ENCODE measurements at regions not wholly inside any gene's neighbourhood (a gene's known extent, or its start where the extent isn't known, plus 50 kb on each side); places are given as distances from the start of the nearest gene placed in this dataset.

DNA sequence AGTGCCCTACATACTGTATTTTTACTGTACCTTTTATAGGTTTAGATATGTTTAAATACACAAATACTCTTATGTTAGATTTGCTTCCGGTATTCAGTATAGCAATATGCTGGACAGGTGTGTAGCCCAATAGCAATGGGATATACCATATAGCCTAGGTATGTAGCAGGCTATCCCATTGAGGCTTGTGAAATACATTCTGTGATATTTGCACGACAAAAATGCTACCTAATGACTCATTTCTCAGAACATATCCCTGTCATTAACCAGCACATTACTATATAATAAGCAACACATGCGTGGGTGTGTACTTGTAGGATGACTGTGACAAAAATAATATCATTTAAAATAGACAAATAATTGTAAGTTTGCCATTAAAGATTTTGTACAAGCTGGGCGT, 208.8 kb downstream of the MRPS30 start:
- in situ Hi-C loops (cut with HindIII; ENCODE audit: low sequenced_read_pairs): no loop called here

DNA sequence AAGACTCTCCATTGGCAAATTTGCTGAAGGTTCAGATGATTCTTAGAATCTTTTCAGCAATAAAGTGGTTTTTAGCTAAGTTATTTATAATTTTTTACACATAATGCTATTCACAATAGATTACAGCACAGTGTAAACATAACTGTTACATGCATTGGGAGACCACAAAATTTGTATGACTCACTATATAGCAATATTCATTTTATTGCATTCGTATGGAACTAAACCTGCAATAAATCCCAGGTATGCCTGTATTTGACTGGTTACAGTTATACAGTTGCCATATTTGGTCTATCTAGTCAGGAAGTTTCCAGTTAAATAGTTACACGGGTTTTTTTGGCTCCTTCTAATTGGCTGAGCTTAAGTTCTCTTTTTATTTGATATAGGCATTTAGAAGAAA, 220.8 kb downstream of the MRPS30 start:
- no peak overlapping the region for H3K4me3 ChIP-seq (ENCODE audit: low read depth, low read length)
- in situ Hi-C loops (cut with HindIII; ENCODE audit: low sequenced_read_pairs): no loop called here
- TF ChIP-seq CTCF (IDR thresholded peaks at IDR 0.05; ENCODE audit: low read depth, low read length): no peak
- no peak for DNase-seq (ENCODE audit: low read depth, low spot score)

More for the DNA sequence above, 208.8 kb downstream of the MRPS30 start:
- H3K4me3 ChIP-seq (ENCODE audit: low read depth, low read length): no peak overlapping the region
- TF ChIP-seq CTCF (IDR thresholded peaks at IDR 0.05; ENCODE audit: low read depth, low read length): no peak
- DNase-seq (ENCODE audit: low read depth, low spot score): no peak

DNA sequence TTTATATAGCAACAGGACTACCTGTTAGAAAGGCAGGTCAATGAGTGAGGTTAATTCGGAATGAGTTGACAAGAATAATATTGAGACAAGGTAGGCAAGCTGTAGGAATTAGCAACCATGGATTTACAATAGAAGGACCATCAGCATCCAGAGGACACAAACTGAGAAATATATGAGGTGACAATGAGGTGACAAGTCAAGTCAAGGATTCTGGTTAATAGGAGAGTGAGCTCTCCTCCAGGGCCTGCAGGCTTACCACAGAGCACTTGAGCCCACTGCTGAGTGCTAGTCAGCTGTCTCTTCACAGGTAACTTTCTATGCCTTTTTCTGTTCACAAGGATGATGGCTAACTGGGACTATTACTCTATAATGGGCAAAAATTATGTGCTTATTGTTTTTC, 227.2 kb downstream of the MRPS30 start:
- no peak for TF ChIP-seq CTCF (IDR thresholded peaks at IDR 0.05; ENCODE audit: low read depth, low read length)
- in situ Hi-C loops (cut with HindIII; ENCODE audit: low sequenced_read_pairs): no loop called here
- no peak overlapping the region for H3K4me3 ChIP-seq (ENCODE audit: low read depth, low read length)
- no peak for DNase-seq (ENCODE audit: low read depth, low spot score)

DNA sequence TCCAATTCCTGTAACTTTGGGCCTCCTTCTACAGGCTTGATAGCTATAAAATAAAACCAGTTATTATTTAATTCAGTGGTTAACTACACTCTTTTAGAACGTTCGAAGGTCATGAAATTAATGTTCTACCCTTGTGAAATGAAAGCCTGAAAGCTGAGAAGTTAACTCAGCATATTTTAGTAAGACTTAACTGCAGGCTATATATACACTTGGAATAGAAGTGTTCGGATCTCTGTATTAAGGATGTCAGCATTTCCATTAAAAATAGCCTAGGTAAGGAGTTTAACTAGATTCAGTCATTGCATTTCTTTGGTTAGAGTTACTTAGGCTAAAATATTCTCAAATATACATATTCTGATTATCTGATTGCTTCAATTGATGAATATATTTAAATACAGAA, 229.2 kb downstream of the MRPS30 start:
- no peak for TF ChIP-seq CTCF (IDR thresholded peaks at IDR 0.05; ENCODE audit: low read depth, low read length)
- in situ Hi-C loops (cut with HindIII; ENCODE audit: low sequenced_read_pairs): no loop called here
- DNase-seq (ENCODE audit: low read depth, low spot score): no peak
- no peak overlapping the region for H3K4me3 ChIP-seq (ENCODE audit: low read depth, low read length)

DNA sequence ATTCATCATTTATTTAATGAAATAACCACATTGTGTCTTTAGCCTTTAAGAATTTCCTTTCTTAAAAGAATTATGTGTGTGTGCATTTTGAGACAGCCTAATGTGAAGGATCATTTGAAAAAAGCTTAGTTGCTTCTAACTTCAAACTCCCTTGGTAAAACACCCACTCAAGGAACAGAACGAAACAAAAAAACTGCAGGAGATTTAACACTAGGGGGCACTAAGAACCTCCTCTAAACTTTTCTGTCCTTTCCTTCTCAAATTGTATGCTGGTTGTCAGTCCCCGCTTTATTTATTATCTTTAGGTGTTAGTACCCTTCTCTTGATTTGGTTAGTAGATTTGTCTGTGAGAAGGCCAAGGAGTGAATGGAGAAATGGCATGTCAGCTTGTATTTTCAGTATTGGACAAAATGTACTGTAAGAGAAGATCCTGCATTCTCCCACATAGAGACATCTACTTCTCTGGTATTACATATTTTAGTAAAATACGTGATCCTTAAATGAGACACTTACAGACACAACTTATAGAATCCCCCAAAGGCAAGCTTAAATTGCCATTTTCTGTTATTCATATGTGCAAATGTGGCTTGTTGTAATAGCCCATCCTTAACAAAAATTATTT, 229.7 kb downstream of the MRPS30 start:
- in situ Hi-C loops (cut with HindIII; ENCODE audit: low sequenced_read_pairs): no loop called here
- TF ChIP-seq CTCF (IDR thresholded peaks at IDR 0.05; ENCODE audit: low read depth, low read length): peak; percentile 59
- peak; percentile 40 for DNase-seq (ENCODE audit: low read depth, low spot score)
- no peak overlapping the region for H3K4me3 ChIP-seq (ENCODE audit: low read depth, low read length)

- in situ Hi-C loops (cut with HindIII; ENCODE audit: low sequenced_read_pairs): no loop called here
- TF ChIP-seq CTCF (IDR thresholded peaks at IDR 0.05; ENCODE audit: low read depth, low read length): no peak
- no peak overlapping the region for H3K4me3 ChIP-seq (ENCODE audit: low read depth, low read length)
- DNase-seq (ENCODE audit: low read depth, low spot score): no peak
Observed at GRCh38 chr5:45042283-45042682, 233.5 kb downstream of the MRPS30 start.

GRCh38 chr5:45057564-45057963, 248.8 kb downstream of the MRPS30 start:
- TF ChIP-seq CTCF (IDR thresholded peaks at IDR 0.05; ENCODE audit: low read depth, low read length): no peak
- no peak for DNase-seq (ENCODE audit: low read depth, low spot score)
- H3K4me3 ChIP-seq (ENCODE audit: low read depth, low read length): no peak overlapping the region
- in situ Hi-C loops (cut with HindIII; ENCODE audit: low sequenced_read_pairs): no loop called here

All from astrocyte of the spinal cord (primary cell).